SK-N-SH (cell line): ENCODE measurements at regions not wholly inside any gene's neighbourhood (a gene's known extent, or its start where the extent isn't known, plus 50 kb on each side); places are given as distances from the start of the nearest gene placed in this dataset.
"Not testable (repeated sequence)": the region's sequence is repeated elsewhere in the genome, so short reads cannot be mapped to it uniquely, and the experiment has no call there.

Source experiments
- CTCF ChIA-PET: fragments of 300-600, 350-600 bp; formaldehyde crosslinking; extraction: SDS; loops from one replicate; lab custom pipeline; 2021; lab: Yijun Ruan, JAX
- POLR2A ChIA-PET: fragments of 350-600 bp; sonication (Branson Sonifier 250); formaldehyde crosslinking; extraction: SDS; loops from one replicate; lab custom pipeline; 2020; ENCODE audit warnings: antibody characterized with exemption, inconsistent platforms; lab: Yijun Ruan, JAX
- DNase-seq: peaks from one replicate; pipeline ENCODE4 v3.0.0; 2012
- H2AFZ ChIP-seq: fragments of 200-600 bp; sonication (generic); 2 replicates; pipeline ENCODE4 v1.8.1; 2016; ENCODE audit warnings: antibody characterized with exemption, mild to moderate bottlenecking, low read depth
- H3F3A ChIP-seq: fragments of 200-600 bp; sonication (generic); replicated peaks from 2 replicates; pipeline ENCODE3; 2016; ENCODE audit warnings: antibody characterized with exemption, mild to moderate bottlenecking; ENCODE audit not compliant: insufficient read depth
- H3K27ac ChIP-seq, 2 experiments: fragments of 200-500 bp in 1 of 2; fragments of 200-600 bp in 1 of 2; sonication (Bioruptor generic) in 1 of 2; sonication (generic), shearing (Covaris generic) in 1 of 2; 2 replicates each; pipeline versions ENCODE4 v1.5.1 to v1.6.1; 2014 to 2016; ENCODE audit warnings: low read depth in 2 of 2, inconsistent platforms in 1 of 2, low read length in 1 of 2, mild to moderate bottlenecking in 1 of 2, mixed read lengths in 1 of 2
- H3K27me3 ChIP-seq: fragments of 200-600 bp; sonication (generic), shearing (Covaris generic); 2 replicates; pipeline ENCODE4 v1.6.1; 2016; ENCODE audit warnings: mixed run types; ENCODE audit not compliant: insufficient read depth
- H3K36me3 ChIP-seq, 2 experiments: fragments of 200-500 bp in 1 of 2; fragments of 200-600 bp in 1 of 2; sonication (Bioruptor generic) in 1 of 2; sonication (generic) in 1 of 2; replicated peaks in 1 of 2; 2 replicates each; pipeline versions ENCODE3 to v1.5.1; 2014 to 2016; ENCODE audit warnings: low read length in 1 of 2, mild to moderate bottlenecking in 1 of 2; ENCODE audit not compliant: insufficient read depth in 2 of 2, control insufficient read depth in 1 of 2
- H3K4me1 ChIP-seq, 2 experiments: fragments of 200-500 bp in 1 of 2; fragments of 200-600 bp in 1 of 2; sonication (Bioruptor generic) in 1 of 2; sonication (generic), shearing (Covaris generic) in 1 of 2; 2 replicates each; pipeline versions ENCODE4 v1.5.1 to v1.6.1; 2014 to 2016; ENCODE audit warnings: low read depth in 1 of 2, low read length in 1 of 2, mixed run types in 1 of 2; ENCODE audit not compliant: insufficient read depth in 2 of 2, control insufficient read depth in 1 of 2
- H3K4me2 ChIP-seq: fragments of 200-600 bp; sonication (generic), shearing (Covaris generic); 2 replicates; pipeline ENCODE4 v1.6.1; 2017; ENCODE audit warnings: mixed run types
- H3K4me3 ChIP-seq, 2 experiments: fragments of 200-500 bp in 1 of 2; fragments of 200-600 bp in 1 of 2; sonication (Bioruptor generic) in 1 of 2; sonication (generic), shearing (Covaris generic) in 1 of 2; 2 replicates each; pipeline versions ENCODE4 v1.5.1 to v1.8.1; 2014 to 2016; ENCODE audit warnings: low read depth in 2 of 2, inconsistent platforms in 1 of 2, low read length in 1 of 2, mild to moderate bottlenecking in 1 of 2, mixed read lengths in 1 of 2, moderate library complexity in 1 of 2
- H3K79me2 ChIP-seq: fragments of 200-600 bp; sonication (generic); 2 replicates; pipeline ENCODE4 v1.8.1; 2017; ENCODE audit warnings: mild to moderate bottlenecking; ENCODE audit not compliant: insufficient read depth
- H3K9ac ChIP-seq: fragments of 200-600 bp; sonication (generic); 2 replicates; pipeline ENCODE4 v1.6.1; 2017; ENCODE audit warnings: mixed run types
- H3K9me2 ChIP-seq: fragments of 200-600 bp; sonication (generic); 2 replicates; pipeline ENCODE4 v1.6.1; 2017; ENCODE audit warnings: mixed run types
- H3K9me3 ChIP-seq: fragments of 200-600 bp; sonication (generic); 2 replicates; pipeline ENCODE4 v1.6.1; 2017; ENCODE audit warnings: mixed run types, mild to moderate bottlenecking, moderate library complexity
- H4K20me1 ChIP-seq: fragments of 200-600 bp; sonication (generic); 2 replicates; pipeline ENCODE4 v1.6.1; 2017; ENCODE audit warnings: mild to moderate bottlenecking, mixed run types; ENCODE audit not compliant: insufficient read depth
- CHD2 ChIP-seq: fragments of 150-350 bp; IDR thresholded peaks from 2 replicates; pipeline ENCODE4 v1.6.1; 2018; ENCODE audit warnings: low read length; ENCODE audit not compliant: partially characterized antibody
- EZH2phosphoT487 ChIP-seq: fragments of 200-600 bp; sonication (generic); IDR thresholded peaks from 2 replicates; pipeline ENCODE4 v1.6.1; 2017; ENCODE audit warnings: low read depth, mixed run types, mild to moderate bottlenecking, antibody characterized with exemption, moderate library complexity, borderline replicate concordance
- GABPA ChIP-seq: IDR thresholded peaks from 2 replicates; pipeline ENCODE4 v1.4.0; 2012; ENCODE audit warnings: low read depth, mild to moderate bottlenecking
- MXI1 ChIP-seq: IDR thresholded peaks from 2 replicates; pipeline ENCODE4 v1.6.1; 2012; ENCODE audit warnings: mild to moderate bottlenecking, low read depth, low read length, improper control_type of control experiment
- NFIC ChIP-seq: IDR thresholded peaks from 2 replicates; pipeline ENCODE4 v1.4.0; 2012; ENCODE audit warnings: borderline replicate concordance
- POLR2AphosphoS5 ChIP-seq: IDR thresholded peaks from 2 replicates; pipeline ENCODE4 v1.6.1; 2012; ENCODE audit warnings: low read depth, low read length
- RAD21 ChIP-seq: IDR thresholded peaks from 2 replicates; pipeline ENCODE4 v1.6.1; 2012; ENCODE audit warnings: mild to moderate bottlenecking, low read length
- RXRA ChIP-seq: IDR thresholded peaks from 2 replicates; pipeline ENCODE4 v1.4.0; 2012; ENCODE audit warnings: low read depth, mild to moderate bottlenecking, borderline replicate concordance
- TEAD4 ChIP-seq: IDR thresholded peaks from 2 replicates; pipeline ENCODE4 v1.4.0; 2012; ENCODE audit warnings: mild to moderate bottlenecking, borderline replicate concordance; ENCODE audit not compliant: insufficient read depth
- USF1 ChIP-seq: IDR thresholded peaks from 2 replicates; pipeline ENCODE4 v1.4.0; 2012; ENCODE audit warnings: low read depth, borderline replicate concordance
- WGBS: methylation state at CpG from one replicate; pipeline ENCODE4 v1.1.6; 2017; ENCODE audit warnings: low lambda C conversion rate; 5-methylcytosine and 5-hydroxymethylcytosine counted together

- Histone ChIP-seq H3K4me3 (no peak overlapping the region), H2AFZ (no peak overlapping the region), H3K4me1 (no peaks in the 10 kb centered on the region), H3F3A (no peaks in the 10 kb centered on the region), H3K9me2 (no peaks in the 10 kb centered on the region), H4K20me1 (no peaks in the 10 kb centered on the region), H3K79me2 (no peaks in the 10 kb centered on the region), H3K27ac (no peak overlapping the region), H3K4me2 (no peak overlapping the region), H3K9me3 (no peaks in the 10 kb centered on the region), H3K36me3 (no peaks in the 10 kb centered on the region), H3K27me3 (no peaks in the 10 kb centered on the region), H3K9ac (no peak overlapping the region)
- 39% methylated on average over 2 of the region's 2 CpGs for WGBS
- no peak for TF ChIP-seq RAD21
- ChIA-PET CTCF (no interaction called here), POLR2A (no interaction called here)
- no peak for DNase-seq
Measured at GRCh38 chr12:43233861-43234260, 318.1 kb downstream of the ADAMTS20 start.

- Histone ChIP-seq H4K20me1 (no peaks in the 10 kb centered on the region), H3K27ac (no peak overlapping the region), H3K9me2 (no peaks in the 10 kb centered on the region), H3K4me3 (no peak overlapping the region), H3K9me3 (no peaks in the 10 kb centered on the region), H3F3A (no peaks in the 10 kb centered on the region), H3K27me3 (no peaks in the 10 kb centered on the region), H2AFZ (no peak overlapping the region), H3K79me2 (no peaks in the 10 kb centered on the region), H3K9ac (no peak overlapping the region), H3K36me3 (no peaks in the 10 kb centered on the region), H3K4me2 (no peak overlapping the region), H3K4me1 (no peaks in the 10 kb centered on the region)
- 56% methylated on average over 2 of the region's 2 CpGs for WGBS
- ChIA-PET POLR2A (no interaction called here), CTCF (no interaction called here)
- TF ChIP-seq USF1 (no peak), CHD2 (no peak), TEAD4 (no peak), EZH2phosphoT487 (no peak), GABPA (no peak), POLR2AphosphoS5 (no peak), RXRA (no peak), NFIC (no peak), MXI1 (no peak)
- DNase-seq: no peak
Measured at GRCh38 chr12:43226151-43226550, 325.9 kb downstream of the ADAMTS20 start.

- H3K36me3 ChIP-seq, H3K4me2 ChIP-seq: not testable (repeated sequence)
Measured at GRCh38 chr12:43224190-43224805, 327.7 kb downstream of the ADAMTS20 start.

More at GRCh38 chr12:43224190-43224805, 327.7 kb downstream of the ADAMTS20 start:
- H3K9me2 ChIP-seq, H3K27me3 ChIP-seq, H2AFZ ChIP-seq, H3K4me1 ChIP-seq, H3K27ac ChIP-seq, H3K4me3 ChIP-seq, DNase-seq, H3K9ac ChIP-seq, H3K9me3 ChIP-seq, CTCF ChIA-PET, H3K79me2 ChIP-seq, H3F3A ChIP-seq, H4K20me1 ChIP-seq: not testable (repeated sequence)
- WGBS: 59% methylated on average over 17 of the region's 36 CpGs
- POLR2A ChIA-PET: interaction anchor here (0.6 kb wide), 1 partner anchor 635 kb away, joined by 3 read pairs; the partner anchor contains the start of gene PRICKLE1
